ENCODE measurements at regions not wholly inside any gene's neighbourhood (a gene's known extent, or its start where the extent isn't known, plus 50 kb on each side); places are given as distances from the start of the nearest gene placed in this dataset.

DNA sequence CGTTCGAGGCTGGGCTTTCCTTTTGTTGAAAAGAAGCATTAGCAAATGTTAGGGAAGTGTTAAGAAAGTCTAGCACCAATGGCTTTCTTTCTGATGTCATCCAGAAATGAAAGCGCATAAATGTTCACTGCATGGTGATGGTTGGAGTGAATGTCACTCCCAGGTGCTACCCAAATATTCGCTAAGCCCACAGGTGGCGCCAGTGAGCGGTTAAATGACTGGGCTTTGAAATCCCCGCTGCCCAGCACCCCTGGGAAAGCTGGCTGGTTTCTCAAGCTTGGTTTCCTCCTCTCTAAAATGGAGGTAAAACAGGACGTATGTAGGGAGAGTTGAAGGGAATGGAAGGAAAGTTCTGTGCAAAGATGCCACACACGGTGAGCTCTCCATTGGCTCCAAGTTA, 104.4 kb downstream of the IRX5 start:
- no peak for TF ChIP-seq EP300 (IDR thresholded peaks at IDR 0.05)
- TF ChIP-seq, protein P1, sequence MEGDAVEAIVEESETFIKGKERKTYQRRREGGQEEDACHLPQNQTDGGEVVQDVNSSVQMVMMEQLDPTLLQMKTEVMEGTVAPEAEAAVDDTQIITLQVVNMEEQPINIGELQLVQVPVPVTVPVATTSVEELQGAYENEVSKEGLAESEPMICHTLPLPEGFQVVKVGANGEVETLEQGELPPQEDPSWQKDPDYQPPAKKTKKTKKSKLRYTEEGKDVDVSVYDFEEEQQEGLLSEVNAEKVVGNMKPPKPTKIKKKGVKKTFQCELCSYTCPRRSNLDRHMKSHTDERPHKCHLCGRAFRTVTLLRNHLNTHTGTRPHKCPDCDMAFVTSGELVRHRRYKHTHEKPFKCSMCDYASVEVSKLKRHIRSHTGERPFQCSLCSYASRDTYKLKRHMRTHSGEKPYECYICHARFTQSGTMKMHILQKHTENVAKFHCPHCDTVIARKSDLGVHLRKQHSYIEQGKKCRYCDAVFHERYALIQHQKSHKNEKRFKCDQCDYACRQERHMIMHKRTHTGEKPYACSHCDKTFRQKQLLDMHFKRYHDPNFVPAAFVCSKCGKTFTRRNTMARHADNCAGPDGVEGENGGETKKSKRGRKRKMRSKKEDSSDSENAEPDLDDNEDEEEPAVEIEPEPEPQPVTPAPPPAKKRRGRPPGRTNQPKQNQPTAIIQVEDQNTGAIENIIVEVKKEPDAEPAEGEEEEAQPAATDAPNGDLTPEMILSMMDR (IDR thresholded peaks at IDR 0.05): no peak

Measured in sigmoid colon (tissue), 4 donors.